Caco-2 (cell line): ENCODE measurements at regions not wholly inside any gene's neighbourhood (a gene's known extent, or its start where the extent isn't known, plus 50 kb on each side); places are given as distances from the start of the nearest gene placed in this dataset.

Experiments
- BruUV-seq: library from RNA; stranded (reverse); fragments of 400-500 nt; replicated peaks from 2 replicates; lab custom pipeline; 2021; lab: Mats Ljungman, UMichigan
- CTCF ChIA-PET: fragments of 300-600 bp; sonication (Branson Sonifier 250); formaldehyde crosslinking; loops from one replicate; lab custom pipeline; 2022; ENCODE audit warnings: antibody characterized with exemption; lab: Charles Lee
- POLR2A ChIA-PET: fragments of 300-600 bp; sonication (Branson Sonifier 250); formaldehyde crosslinking; loops from one replicate; lab custom pipeline; 2022; ENCODE audit warnings: antibody characterized with exemption; lab: Charles Lee
- DNase-seq, 2 experiments: peaks; one replicate each; pipeline versions ENCODE4 v3.0.0 to v3.0.0-alpha.2; 2020 to 2022
- H3K27me3 ChIP-seq: replicated peaks from 2 replicates; pipeline ENCODE4 v1.6.0; 2011; ENCODE audit warnings: low read length; ENCODE audit not compliant: control insufficient read depth, insufficient read depth
- H3K36me3 ChIP-seq: 2 replicates; pipeline ENCODE4 v1.5.1; 2011; ENCODE audit warnings: low read length; ENCODE audit not compliant: control insufficient read depth, insufficient read depth
- H3K4me1 ChIP-seq: fragments of 250-450 bp; sonication (Bioruptor Pico); 2 replicates; pipeline ENCODE4 v1.5.1; 2020; ENCODE audit warnings: mild to moderate bottlenecking
- H3K4me3 ChIP-seq: 2 replicates; pipeline ENCODE4 v1.5.1; 2011; ENCODE audit warnings: low read depth, mild to moderate bottlenecking, control low read depth, low read length
- H3K9me3 ChIP-seq: fragments of 250-450 bp; sonication (Bioruptor Pico); 2 replicates; pipeline ENCODE4 v1.5.1; 2020; ENCODE audit warnings: mild to moderate bottlenecking, moderate library complexity
- H3K27ac Mint-ChIP-seq: one replicate; pipeline ENCODE4 v1.8.0; 2022; ENCODE audit warnings: mixed read lengths; ENCODE audit not compliant: unreplicated experiment
- H3K27me3 Mint-ChIP-seq: one replicate; pipeline ENCODE4 v1.8.0; 2022; ENCODE audit warnings: mixed read lengths; ENCODE audit not compliant: insufficient read depth, unreplicated experiment
- H3K36me3 Mint-ChIP-seq: one replicate; pipeline ENCODE4 v1.8.0; 2022; ENCODE audit warnings: mild to moderate bottlenecking, mixed read lengths; ENCODE audit not compliant: insufficient read depth, unreplicated experiment
- H3K4me1 Mint-ChIP-seq: one replicate; pipeline ENCODE4 v1.8.0; 2022; ENCODE audit warnings: low read depth, mixed read lengths; ENCODE audit not compliant: unreplicated experiment
- H3K4me3 Mint-ChIP-seq: one replicate; pipeline ENCODE4 v1.8.0; 2022; ENCODE audit warnings: mild to moderate bottlenecking, moderate library complexity, mixed read lengths; ENCODE audit not compliant: unreplicated experiment
- H3K9me3 Mint-ChIP-seq: one replicate; pipeline ENCODE4 v1.8.0; 2022; ENCODE audit warnings: mixed read lengths; ENCODE audit not compliant: unreplicated experiment
- CTCF ChIP-seq, 2 experiments: fragments of 200-600 bp in 1 of 2; IDR thresholded peaks; 1 replicate in 1 of 2; 2 replicates in 1 of 2; pipeline versions ENCODE4 v1.5.1 to v1.8.0; 2011 to 2022; ENCODE audit warnings: antibody characterized with exemption in 1 of 2, control low read depth in 1 of 2, inconsistent platforms in 1 of 2, low read depth in 1 of 2, low read length in 1 of 2, mild to moderate bottlenecking in 1 of 2, moderate library complexity in 1 of 2; ENCODE audit not compliant: insufficient read depth in 1 of 2, severe bottlenecking in 1 of 2, unreplicated experiment in 1 of 2
- intact Hi-C: fragments of 100-400 bp; cut with micrococcal nuclease; formaldehyde crosslinking; loops from one replicate; pipeline ENCODE4 v1.10.0; 2022; ENCODE audit not compliant: unreplicated experiment

- Mint-ChIP-seq H3K4me3 (no peak overlapping the region), H3K27me3 (no peaks in the 10 kb centered on the region), H3K9me3 (no peaks in the 10 kb centered on the region), H3K4me1 (peaks cover 4% of the 10 kb centered on the region), H3K27ac (no peak overlapping the region), H3K36me3 (peaks cover 12% of the 10 kb centered on the region)
- Histone ChIP-seq H3K4me3 (no peak overlapping the region), H3K9me3 (no peaks in the 10 kb centered on the region), H3K4me1 (no peaks in the 10 kb centered on the region), H3K36me3 (no peaks in the 10 kb centered on the region), H3K27me3 (no peaks in the 10 kb centered on the region)
- CTCF ChIA-PET: interaction anchor here (0.7 to 4.1 kb wide), 4 partner anchors 334 to 1564 kb away, joined by 4 to 31 read pairs (median 4); no protein-coding TSS in a partner anchor
- POLR2A ChIA-PET: interaction anchor here (0.6 kb wide), 1 partner anchor 79 kb away, joined by 5 read pairs; no protein-coding TSS in a partner anchor
- no peak for DNase-seq
- intact Hi-C loops: no loop called here
- BruUV-seq: no TSS peak
- no peak for TF ChIP-seq CTCF (IDR thresholded peaks at IDR 0.05; ENCODE audit: insufficient read depth in 1 of 2, low read depth in 1 of 2, low read length in 1 of 2, severe bottlenecking in 1 of 2, unreplicated experiment in 1 of 2)
These were observed 58.4 kb upstream of the GLI2 start for GRCh38 chr2:120677221-120677620.

GRCh38 chr2:120677696-120678247 is 57.9 kb upstream of the GLI2 start:
- Histone ChIP-seq H3K9me3 (no peaks in the 10 kb centered on the region), H3K27me3 (no peaks in the 10 kb centered on the region), H3K36me3 (no peaks in the 10 kb centered on the region), H3K4me1 (no peaks in the 10 kb centered on the region), H3K4me3 (no peak overlapping the region)
- no peak for TF ChIP-seq CTCF (IDR thresholded peaks at IDR 0.05; ENCODE audit: insufficient read depth in 1 of 2, low read depth in 1 of 2, low read length in 1 of 2, severe bottlenecking in 1 of 2, unreplicated experiment in 1 of 2)
- no TSS peak for BruUV-seq
- ChIA-PET POLR2A (no interaction called here), CTCF (interaction anchor here (0.7 to 4.1 kb wide), 5 partner anchors 125 to 1563 kb away, joined by 3 to 31 read pairs (median 4); no protein-coding TSS in a partner anchor)
- peaks cover 12% of the 10 kb centered on the region for H3K36me3 Mint-ChIP-seq
- H3K4me3 Mint-ChIP-seq: no peak overlapping the region
- no peaks in the 10 kb centered on the region for H3K9me3 Mint-ChIP-seq
- no peak overlapping the region for H3K27ac Mint-ChIP-seq
- H3K27me3 Mint-ChIP-seq: no peaks in the 10 kb centered on the region
- intact Hi-C loops: no loop called here
- peaks cover 4% of the 10 kb centered on the region for H3K4me1 Mint-ChIP-seq
- DNase-seq: no peak

GRCh38 chr2:120678251-120678650 is 57.4 kb upstream of the GLI2 start:
- no TSS peak for BruUV-seq
- no peaks in the 10 kb centered on the region for H3K4me1 ChIP-seq
- H3K27me3 Mint-ChIP-seq: no peaks in the 10 kb centered on the region
- H3K27ac Mint-ChIP-seq: no peak overlapping the region
- H3K27me3 ChIP-seq: no peaks in the 10 kb centered on the region
- H3K4me3 ChIP-seq: no peak overlapping the region
- H3K4me1 Mint-ChIP-seq: peaks cover 4% of the 10 kb centered on the region
- H3K36me3 Mint-ChIP-seq: peaks cover 12% of the 10 kb centered on the region
- no peak for TF ChIP-seq CTCF (IDR thresholded peaks at IDR 0.05; ENCODE audit: insufficient read depth in 1 of 2, low read depth in 1 of 2, low read length in 1 of 2, severe bottlenecking in 1 of 2, unreplicated experiment in 1 of 2)
- CTCF ChIA-PET: interaction anchor here (0.7 to 4.1 kb wide), 3 partner anchors 125 to 335 kb away, joined by 3 to 31 read pairs (median 3); no protein-coding TSS in a partner anchor
- POLR2A ChIA-PET: no interaction called here
- DNase-seq: no peak
- H3K4me3 Mint-ChIP-seq: no peak overlapping the region
- intact Hi-C loops: no loop called here
- H3K9me3 Mint-ChIP-seq: no peaks in the 10 kb centered on the region
- H3K9me3 ChIP-seq: no peaks in the 10 kb centered on the region
- H3K36me3 ChIP-seq: no peaks in the 10 kb centered on the region
